Sigmoid colon (tissue), 3 donors: ENCODE measurements at regions not wholly inside any gene's neighbourhood (a gene's known extent, or its start where the extent isn't known, plus 50 kb on each side); places are given as distances from the start of the nearest gene placed in this dataset.

Experiments used
- POLR2A ChIP-seq, 2 donors: fragments of 450-650 bp; IDR thresholded peaks; one replicate each; pipeline ENCODE4 v1.6.1; 2016; ENCODE audit warnings: antibody characterized with exemption in 2 of 2, mild to moderate bottlenecking in 2 of 2, moderate library complexity in 2 of 2
- TF ChIP-seq, protein P1 (sequence below), 4 experiments: fragments of 450-650 bp in 3 of 4; fragments of 200-600 bp in 1 of 4; IDR thresholded peaks; one replicate each; pipeline ENCODE4 v1.5.1; 2016 to 2019; ENCODE audit warnings: antibody characterized with exemption in 4 of 4, mild to moderate bottlenecking in 3 of 4, moderate library complexity in 2 of 4

DNA sequence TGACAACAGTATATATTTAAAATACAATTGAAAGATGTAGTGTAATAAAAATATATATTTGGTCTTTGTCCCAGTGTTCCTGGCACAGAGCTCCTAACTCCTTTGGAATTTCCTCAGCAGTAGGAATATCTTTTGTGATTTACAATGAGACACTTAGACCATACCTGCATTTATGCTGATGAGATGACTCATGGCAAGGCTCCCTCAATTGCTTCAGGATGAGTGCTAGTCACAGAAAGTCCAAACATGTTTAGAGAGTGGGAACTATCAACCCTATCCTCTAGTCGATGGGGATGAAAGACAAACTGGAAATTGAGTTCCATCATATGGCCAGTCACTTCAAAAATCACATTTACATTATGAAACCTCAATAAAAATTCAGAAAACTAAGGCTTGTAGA is 588.3 kb upstream of the LMCD1 start:
- TF ChIP-seq, protein P1, sequence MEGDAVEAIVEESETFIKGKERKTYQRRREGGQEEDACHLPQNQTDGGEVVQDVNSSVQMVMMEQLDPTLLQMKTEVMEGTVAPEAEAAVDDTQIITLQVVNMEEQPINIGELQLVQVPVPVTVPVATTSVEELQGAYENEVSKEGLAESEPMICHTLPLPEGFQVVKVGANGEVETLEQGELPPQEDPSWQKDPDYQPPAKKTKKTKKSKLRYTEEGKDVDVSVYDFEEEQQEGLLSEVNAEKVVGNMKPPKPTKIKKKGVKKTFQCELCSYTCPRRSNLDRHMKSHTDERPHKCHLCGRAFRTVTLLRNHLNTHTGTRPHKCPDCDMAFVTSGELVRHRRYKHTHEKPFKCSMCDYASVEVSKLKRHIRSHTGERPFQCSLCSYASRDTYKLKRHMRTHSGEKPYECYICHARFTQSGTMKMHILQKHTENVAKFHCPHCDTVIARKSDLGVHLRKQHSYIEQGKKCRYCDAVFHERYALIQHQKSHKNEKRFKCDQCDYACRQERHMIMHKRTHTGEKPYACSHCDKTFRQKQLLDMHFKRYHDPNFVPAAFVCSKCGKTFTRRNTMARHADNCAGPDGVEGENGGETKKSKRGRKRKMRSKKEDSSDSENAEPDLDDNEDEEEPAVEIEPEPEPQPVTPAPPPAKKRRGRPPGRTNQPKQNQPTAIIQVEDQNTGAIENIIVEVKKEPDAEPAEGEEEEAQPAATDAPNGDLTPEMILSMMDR (IDR thresholded peaks at IDR 0.05), result no peak
- no peak for TF ChIP-seq POLR2A (IDR thresholded peaks at IDR 0.05)
